ENCODE measurements at regions not wholly inside any gene's neighbourhood (a gene's known extent, or its start where the extent isn't known, plus 50 kb on each side); places are given as distances from the start of the nearest gene placed in this dataset.

- 0 out of 4 replicates have a peak, but pooled peaks cover 0 to 2% of the 10 kb centered on the region in 2 experiments for H3K4me1 Mint-ChIP-seq
- no peaks in the 10 kb centered on the region; the same call in 1 of the 2 replicates for H3K4me1 ChIP-seq (ENCODE audit: insufficient read depth, low read length)
- H3K23me2 ChIP-seq (ENCODE audit: insufficient read length, low read depth, low read length, poor library complexity, severe bottlenecking): no peaks in the 10 kb centered on the region
- no peak for DNase-seq
- H3K14ac ChIP-seq (ENCODE audit: insufficient read depth, low read length): no peak overlapping the region
- no peak overlapping the region for H4K8ac ChIP-seq (replicated peaks; ENCODE audit: insufficient read length, low read depth, low read length)
- H3K4ac ChIP-seq (ENCODE audit: low read depth, low read length): no peak overlapping the region
- H3K27me3 Mint-ChIP-seq (ENCODE audit: low read depth): peaks cover 1% of the 10 kb centered on the region; the same call in 1 of the 2 replicates
- H4K91ac ChIP-seq (ENCODE audit: insufficient read length, low read depth, low read length): no peak overlapping the region
- TF ChIP-seq, protein P1, sequence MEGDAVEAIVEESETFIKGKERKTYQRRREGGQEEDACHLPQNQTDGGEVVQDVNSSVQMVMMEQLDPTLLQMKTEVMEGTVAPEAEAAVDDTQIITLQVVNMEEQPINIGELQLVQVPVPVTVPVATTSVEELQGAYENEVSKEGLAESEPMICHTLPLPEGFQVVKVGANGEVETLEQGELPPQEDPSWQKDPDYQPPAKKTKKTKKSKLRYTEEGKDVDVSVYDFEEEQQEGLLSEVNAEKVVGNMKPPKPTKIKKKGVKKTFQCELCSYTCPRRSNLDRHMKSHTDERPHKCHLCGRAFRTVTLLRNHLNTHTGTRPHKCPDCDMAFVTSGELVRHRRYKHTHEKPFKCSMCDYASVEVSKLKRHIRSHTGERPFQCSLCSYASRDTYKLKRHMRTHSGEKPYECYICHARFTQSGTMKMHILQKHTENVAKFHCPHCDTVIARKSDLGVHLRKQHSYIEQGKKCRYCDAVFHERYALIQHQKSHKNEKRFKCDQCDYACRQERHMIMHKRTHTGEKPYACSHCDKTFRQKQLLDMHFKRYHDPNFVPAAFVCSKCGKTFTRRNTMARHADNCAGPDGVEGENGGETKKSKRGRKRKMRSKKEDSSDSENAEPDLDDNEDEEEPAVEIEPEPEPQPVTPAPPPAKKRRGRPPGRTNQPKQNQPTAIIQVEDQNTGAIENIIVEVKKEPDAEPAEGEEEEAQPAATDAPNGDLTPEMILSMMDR (conservative IDR thresholded peaks at IDR 0.05): no peak
- no peak overlapping the region for H3K23ac ChIP-seq (ENCODE audit: insufficient read length, low read depth, low read length)
- no peaks in the 10 kb centered on the region for H3K79me1 ChIP-seq (ENCODE audit: insufficient read depth, low read depth, low read length, poor library complexity, severe bottlenecking)
- no peak overlapping the region for H2AFZ ChIP-seq (ENCODE audit: low read length)
- H2BK15ac ChIP-seq (ENCODE audit: low read depth, low read length): no peak overlapping the region
- no peak overlapping the region for H4K5ac ChIP-seq (ENCODE audit: insufficient read length, low read depth, low read length)
- H3K36me3 Mint-ChIP-seq (ENCODE audit: insufficient read depth in 1 of 3, low read depth in 3 of 3): 0 out of 7 replicates have a peak, but pooled peaks cover 0 to 3% (median 0%) of the 10 kb centered on the region in 3 experiments
- no peaks in the 10 kb centered on the region for H3K9me3 ChIP-seq (ENCODE audit: control insufficient read depth, low read depth, low read length)
- no peak overlapping the region for H3K27ac Mint-ChIP-seq
- no CpG with 5 or more reads among the region's 1 CpG for WGBS (ENCODE audit: extremely low coverage, insufficient read length, low lambda C conversion rate)
- no peak overlapping the region for H3K56ac ChIP-seq (ENCODE audit: insufficient read length, low read depth, low read length)
- H3K9me3 Mint-ChIP-seq: peaks cover 0 to 3% of the 10 kb centered on the region in 2 experiments; a peak in 1 of 5 replicates
- no peak overlapping the region for H3T11ph ChIP-seq (ENCODE audit: low read length)
- H3K27me3 ChIP-seq (ENCODE audit: insufficient read depth, low read length): no peaks in the 10 kb centered on the region
- no peak overlapping the region for H3K9ac ChIP-seq (ENCODE audit: extremely low read depth, insufficient read length, low read length)
- no peak overlapping the region for H2BK5ac ChIP-seq (ENCODE audit: insufficient read length, low read length)
- H4K20me1 ChIP-seq (ENCODE audit: control insufficient read depth, insufficient read depth, insufficient read length): no peaks in the 10 kb centered on the region
- H3K18ac ChIP-seq (ENCODE audit: insufficient read length, low read depth, low read length): no peak overlapping the region
- no peak overlapping the region for H2BK12ac ChIP-seq (ENCODE audit: insufficient read length, low read depth, low read length)
- H3K27ac ChIP-seq (ENCODE audit: insufficient read length, low read depth, low read length): no peak overlapping the region
- no peak overlapping the region for H2AK5ac ChIP-seq (ENCODE audit: insufficient read length, low read length)
- H2BK120ac ChIP-seq (ENCODE audit: low read depth, low read length, poor library complexity, severe bottlenecking): no peak overlapping the region
- H2BK20ac ChIP-seq (ENCODE audit: low read depth, low read length, poor library complexity, severe bottlenecking): no peak overlapping the region
- no peak overlapping the region for H3K4me2 ChIP-seq (ENCODE audit: insufficient read depth, insufficient read length, low read length)
- no peaks in the 10 kb centered on the region for H3K79me2 ChIP-seq (ENCODE audit: insufficient read depth, low read length)
- H3K4me3 Mint-ChIP-seq: no peak overlapping the region
Observed at GRCh38 chr2:133740500-133740899, 172.2 kb upstream of the NCKAP5 start.
